CD4-positive, alpha-beta T cell treated with Interleukin-6 at 100 ng/mL for 8 hours (primary cell): ENCODE measurements at regions not wholly inside any gene's neighbourhood (a gene's known extent, or its start where the extent isn't known, plus 50 kb on each side); places are given as distances from the start of the nearest gene placed in this dataset.
"Not testable (repeated sequence)": the region's sequence is repeated elsewhere in the genome, so short reads cannot be mapped to it uniquely, and the experiment has no call there.

ENCODE experiments used
- DNase-seq: peaks from one replicate; pipeline ENCODE4 v3.0.0-alpha.2; 2020; ENCODE audit warnings: mixed read lengths, low spot score

DNA sequence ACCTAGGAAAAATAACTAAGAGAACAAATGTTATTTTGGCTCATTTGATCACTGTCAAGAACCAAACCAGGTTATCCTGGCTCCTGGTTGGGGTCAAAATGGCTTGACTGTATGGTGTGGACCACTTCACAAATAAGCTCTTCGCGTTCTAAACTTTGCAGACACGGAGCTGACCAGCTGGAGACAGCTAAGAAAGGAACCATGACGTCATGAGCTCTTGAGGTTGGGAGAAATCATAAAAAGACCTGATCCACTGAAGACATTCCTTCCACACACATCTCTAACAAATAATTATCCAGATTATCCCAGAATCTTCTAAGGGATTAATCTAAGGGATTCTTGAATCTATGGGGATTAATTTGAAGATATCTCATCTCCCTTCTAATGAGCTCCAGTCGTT lies 321.5 kb upstream of the IGF1R start:
- no peak for DNase-seq

GRCh38 chr15:98330258-98330657 lies 318.1 kb upstream of the IGF1R start:
- no peak for DNase-seq

DNA sequence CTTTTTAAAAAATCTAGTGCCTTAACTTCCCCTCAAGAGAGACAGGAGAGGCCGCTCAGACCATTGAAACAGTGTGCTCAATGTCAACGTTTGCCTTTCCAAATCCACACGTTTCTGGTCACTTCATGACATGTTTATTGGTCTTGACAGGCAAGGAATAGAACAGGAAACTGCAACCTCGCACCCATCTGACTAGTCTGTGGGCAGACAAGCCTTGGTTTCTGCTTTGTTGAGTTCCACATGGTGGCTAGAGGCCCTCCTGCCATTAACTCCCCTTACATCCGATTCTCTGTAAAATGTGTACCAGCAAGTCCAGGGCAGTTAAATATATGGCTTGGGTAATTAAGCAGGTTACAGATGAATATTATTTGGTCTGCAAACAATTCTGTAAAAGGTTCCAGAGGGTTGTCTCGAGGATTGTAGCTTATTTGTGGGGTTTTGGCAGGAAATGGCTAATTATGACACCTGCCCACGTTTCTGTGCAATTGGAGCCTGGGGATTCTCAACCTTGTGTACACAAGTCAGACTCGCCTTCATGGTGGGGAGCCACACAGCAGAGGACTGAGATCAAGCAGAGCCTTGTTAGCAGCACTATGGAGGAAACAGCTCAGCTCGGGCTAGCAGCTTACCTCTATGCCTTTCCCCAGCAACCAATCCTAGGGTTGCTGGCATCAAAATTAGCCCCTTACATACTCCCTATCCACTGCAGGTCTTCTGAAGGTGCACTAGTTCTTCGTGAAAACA lies 317.5 kb upstream of the IGF1R start:
- DNase-seq = no peak

DNA sequence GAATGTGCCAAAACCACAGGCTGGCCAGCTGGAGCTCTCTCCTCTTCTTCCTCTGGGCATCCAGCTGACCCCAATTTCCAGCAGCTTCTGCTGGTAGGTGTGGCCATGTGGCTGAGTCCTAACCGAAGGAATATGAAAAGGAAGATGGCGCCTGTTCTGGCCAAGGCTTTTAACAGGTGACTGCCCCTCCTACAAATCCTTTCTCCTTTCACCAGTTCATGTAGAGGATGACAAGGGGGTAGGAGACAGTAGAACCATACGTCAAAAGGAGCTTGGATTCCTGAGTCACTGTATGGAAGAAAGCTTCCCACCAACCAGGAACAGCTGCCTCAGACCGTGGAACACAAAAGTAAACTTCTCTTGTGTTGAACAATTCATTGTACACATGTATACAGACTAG lies 316.7 kb upstream of the IGF1R start:
- DNase-seq = no peak

- DNase-seq = no peak
Measured at GRCh38 chr15:98333251-98333650, 315.1 kb upstream of the IGF1R start.

DNA sequence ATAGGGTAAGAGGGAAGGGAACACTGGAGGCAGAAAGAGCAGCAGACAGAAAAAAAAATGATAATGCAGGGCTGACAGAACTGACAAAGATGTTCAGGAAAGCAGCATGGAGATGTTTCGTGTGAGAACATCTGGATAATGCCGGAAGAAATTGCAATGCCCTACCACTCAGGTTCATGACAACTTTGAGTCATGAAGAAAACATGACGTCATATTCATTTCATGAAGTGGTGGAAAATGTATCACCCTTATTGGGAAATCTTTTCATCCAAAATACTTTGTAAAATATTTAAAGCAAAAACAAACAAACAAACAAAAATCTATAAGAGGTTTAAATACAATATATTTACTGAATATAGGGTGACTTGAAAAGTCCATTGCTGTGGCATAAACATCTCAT lies 305.4 kb upstream of the IGF1R start:
- DNase-seq = no peak

GRCh38 chr15:98344591-98344990 lies 303.7 kb upstream of the IGF1R start:
- no peak for DNase-seq

GRCh38 chr15:98347001-98347400 lies 301.3 kb upstream of the IGF1R start:
- no peak for DNase-seq

GRCh38 chr15:98347866-98348265 lies 300.5 kb upstream of the IGF1R start:
- DNase-seq = no peak

DNA sequence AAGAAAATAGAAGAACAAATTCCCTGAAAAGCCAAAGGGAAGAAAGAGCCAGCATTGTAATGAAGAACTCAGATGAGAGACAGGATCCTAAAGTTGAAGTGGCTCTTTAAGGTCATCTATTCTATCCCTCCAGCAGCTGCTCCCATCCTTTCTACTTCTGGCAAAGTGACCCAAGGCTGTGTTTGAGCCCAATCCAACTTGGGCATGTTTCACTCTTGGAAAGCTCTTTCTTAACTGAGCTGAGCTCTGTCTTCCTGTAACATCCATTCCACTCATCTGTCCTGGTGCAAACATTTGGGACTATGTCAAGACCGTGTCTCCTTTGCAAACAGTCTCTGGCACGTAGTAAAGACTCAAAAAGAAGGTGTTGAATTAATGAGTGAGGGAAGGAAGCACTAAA lies 298.1 kb upstream of the IGF1R start:
- DNase-seq = no peak

DNA sequence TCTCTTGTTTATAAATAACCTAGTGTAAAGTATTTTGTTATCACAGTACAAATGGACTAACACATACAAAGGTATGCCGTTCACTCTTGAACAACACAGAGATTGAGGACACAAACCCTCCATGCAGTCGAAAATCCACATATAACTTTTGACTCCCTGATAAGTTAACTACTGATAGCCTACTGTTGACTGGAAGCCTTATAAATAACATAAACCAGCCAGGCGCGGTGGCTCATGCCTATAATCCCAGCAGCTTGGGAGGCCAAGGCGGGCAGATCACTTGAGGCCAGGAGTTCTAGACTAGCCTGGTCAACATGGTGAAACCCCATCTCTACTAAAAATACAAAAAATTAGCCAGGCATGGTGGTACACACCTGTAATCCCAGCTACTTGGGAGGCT lies 290.1 kb upstream of the IGF1R start:
- DNase-seq = not testable (repeated sequence)

DNA sequence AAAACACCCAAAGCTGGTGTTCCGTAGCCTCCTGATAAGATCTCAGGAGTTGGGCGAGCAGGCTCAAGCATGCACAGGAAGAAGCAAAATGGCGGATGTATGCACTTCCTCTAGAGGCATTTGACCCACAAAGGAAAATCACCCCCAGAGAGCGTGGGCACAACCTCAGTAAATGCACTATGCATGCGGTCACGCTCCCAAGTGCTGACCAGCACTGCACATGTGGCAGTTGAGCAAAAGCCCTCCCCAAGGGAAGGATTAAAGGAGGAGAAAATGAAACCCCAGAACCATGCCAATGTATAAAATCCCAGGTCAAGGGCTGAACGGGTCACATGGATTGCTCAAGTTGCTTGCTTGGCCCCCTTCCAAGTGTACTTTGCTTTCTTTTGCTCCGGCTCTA lies 289.4 kb upstream of the IGF1R start:
- no peak for DNase-seq

DNA sequence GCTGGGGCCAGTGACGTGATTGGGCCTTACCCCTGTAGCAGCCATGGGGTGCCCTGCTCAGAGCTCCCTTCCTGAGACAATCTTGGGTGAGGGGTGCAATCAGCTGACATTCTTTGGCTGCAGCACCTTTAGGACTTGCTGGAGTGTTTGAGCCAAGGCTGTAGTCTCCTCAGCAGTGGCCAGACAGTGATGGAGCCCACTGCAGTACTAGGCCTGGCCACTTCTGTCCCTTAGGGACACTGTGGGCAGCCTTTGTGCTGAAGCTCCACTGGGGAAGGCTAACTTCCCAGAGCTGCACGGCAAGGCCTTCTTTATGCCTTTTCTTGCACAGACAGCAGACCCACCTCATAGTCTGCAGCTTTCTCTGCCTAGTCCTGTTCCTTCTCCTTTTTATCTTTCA lies 284.9 kb upstream of the IGF1R start:
- DNase-seq = no peak

DNA sequence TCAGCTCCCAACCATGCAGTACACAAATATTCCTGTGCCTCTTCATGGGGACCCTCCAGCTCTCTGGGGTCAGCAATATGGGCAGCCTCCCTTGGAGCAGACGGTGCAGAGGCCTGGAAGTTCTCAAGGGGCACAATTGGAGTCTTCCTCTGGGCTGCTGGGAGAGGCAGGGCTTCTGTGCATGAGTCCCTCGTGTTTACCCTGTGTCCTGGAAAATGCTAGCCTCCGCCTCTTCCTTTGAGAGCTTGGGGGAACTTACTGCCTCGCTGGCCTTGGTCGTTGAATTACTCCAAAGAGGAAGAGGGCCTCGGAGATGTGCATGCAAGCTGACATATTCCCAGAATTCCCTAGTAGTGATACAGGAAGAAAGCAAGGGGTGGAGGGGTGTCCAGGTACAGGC lies 284.4 kb upstream of the IGF1R start:
- DNase-seq = no peak

DNA sequence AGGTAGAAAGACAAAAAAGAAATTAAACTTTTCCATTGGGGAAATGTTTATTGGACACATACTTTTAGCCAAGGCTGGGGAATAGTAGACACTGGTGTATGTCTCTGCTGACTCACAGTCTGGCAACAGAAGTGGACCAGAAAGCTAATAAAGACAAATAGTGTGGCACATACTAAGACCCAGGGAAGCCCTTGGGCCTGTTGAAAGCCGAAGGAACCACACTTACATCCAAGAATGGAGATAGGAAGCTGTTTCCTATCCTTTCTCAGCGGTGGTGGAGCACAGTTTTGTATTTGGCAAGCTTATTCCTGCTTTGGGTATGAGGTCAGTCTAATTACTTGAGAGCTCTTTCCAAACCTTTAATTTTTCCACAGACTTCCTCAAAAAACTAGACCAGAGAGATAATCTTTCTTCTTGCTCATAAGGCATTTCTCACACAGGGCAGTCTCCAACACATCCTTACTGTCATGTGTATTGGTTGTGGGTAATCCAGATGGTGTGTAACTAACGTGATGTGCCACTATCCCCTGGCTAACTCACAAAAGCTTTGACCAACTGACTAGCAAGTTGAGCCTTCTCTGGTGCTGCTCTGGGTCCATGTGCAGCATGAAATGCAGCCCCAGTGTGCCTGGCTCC lies 279.1 kb upstream of the IGF1R start:
- no peak for DNase-seq

GRCh38 chr15:98375513-98376340 lies 272.6 kb upstream of the IGF1R start:
- DNase-seq = no peak

GRCh38 chr15:98380721-98381120 lies 267.6 kb upstream of the IGF1R start:
- no peak for DNase-seq

GRCh38 chr15:98381446-98381845 lies 266.9 kb upstream of the IGF1R start:
- no peak for DNase-seq

GRCh38 chr15:98382139-98382538 lies 266.2 kb upstream of the IGF1R start:
- DNase-seq = no peak

DNA sequence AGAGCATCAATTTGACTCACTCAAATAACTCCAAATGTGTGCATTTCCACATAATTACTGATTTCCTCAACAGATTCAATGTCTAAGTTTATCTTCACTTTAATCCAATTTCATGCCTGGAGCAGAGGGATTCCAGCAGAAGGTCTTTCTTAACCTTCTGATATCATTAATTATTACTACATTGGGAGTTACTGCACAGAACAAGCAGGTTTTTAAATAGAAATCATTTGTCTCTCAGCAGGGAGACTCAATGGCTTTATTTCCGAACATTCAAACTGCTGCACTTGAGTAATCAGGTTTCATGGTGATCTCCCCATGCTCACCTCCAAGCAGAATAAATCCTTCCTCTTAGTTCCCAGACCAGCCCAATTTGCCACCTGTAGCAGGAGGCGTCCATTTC lies 264.8 kb upstream of the IGF1R start:
- DNase-seq = no peak

GRCh38 chr15:98384328-98385029 lies 263.9 kb upstream of the IGF1R start:
- no peak for DNase-seq

DNA sequence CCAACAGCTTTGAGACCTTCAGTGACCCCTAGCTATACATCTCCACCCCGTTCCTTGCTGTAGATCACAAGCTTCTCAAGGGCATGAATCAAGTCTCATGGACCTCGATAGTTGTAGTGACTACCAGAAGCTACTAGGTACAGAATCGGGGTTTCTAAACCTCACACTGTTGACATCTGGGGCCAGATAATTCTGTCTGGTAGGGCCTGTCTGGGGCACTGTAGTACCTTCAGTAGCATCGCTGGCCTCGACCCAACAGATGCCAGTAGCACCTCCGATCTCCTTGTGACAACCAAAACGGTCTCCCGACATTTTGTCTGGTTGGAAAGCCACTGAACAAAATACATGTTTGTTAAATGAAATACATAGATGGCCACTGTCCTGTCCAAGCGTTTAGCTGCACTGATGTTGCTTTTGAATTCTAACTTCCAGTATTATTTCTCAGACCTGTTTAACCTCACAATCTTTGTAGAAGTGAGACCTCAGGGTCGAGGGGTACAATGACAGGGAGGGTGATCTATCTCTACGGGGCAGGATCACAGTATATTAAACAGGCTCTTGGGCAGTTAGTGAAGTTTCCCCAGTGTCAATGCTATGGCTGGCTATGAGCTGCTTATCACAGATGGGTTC lies 262.5 kb upstream of the IGF1R start:
- DNase-seq = no peak
